HG02970 (cell line): ENCODE measurements at regions not wholly inside any gene's neighbourhood (a gene's known extent, or its start where the extent isn't known, plus 50 kb on each side); places are given as distances from the start of the nearest gene placed in this dataset.

Experiments used
- ATAC-seq: cut with Tn5 transposase; IDR thresholded peaks from one replicate; pipeline ENCODE4 v1.9.1; 2021; ENCODE audit warnings: mild to moderate bottlenecking, moderate library complexity, moderate number of reproducible peaks; ENCODE audit not compliant: unreplicated experiment, low FRiP score

DNA sequence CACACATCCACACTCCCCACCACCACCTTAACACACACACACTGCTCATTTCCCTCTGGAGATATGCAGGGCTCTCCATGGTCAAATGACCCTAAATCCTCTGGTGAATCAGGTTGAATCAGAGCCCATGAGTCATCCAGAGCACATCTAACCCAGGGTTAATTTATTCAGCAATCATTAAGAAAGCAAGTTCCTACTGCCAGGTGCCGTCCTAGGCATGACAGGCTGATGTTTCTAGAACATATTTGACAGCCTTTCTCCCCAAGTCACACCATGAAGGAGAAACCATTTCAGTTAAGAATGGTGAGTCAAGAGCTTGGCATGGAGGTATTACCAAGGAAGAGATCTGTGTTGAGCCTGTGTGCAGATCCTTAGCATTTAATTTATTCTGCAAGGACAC, 194.3 kb upstream of the CAMK1G start:
- ATAC-seq = no peak

DNA sequence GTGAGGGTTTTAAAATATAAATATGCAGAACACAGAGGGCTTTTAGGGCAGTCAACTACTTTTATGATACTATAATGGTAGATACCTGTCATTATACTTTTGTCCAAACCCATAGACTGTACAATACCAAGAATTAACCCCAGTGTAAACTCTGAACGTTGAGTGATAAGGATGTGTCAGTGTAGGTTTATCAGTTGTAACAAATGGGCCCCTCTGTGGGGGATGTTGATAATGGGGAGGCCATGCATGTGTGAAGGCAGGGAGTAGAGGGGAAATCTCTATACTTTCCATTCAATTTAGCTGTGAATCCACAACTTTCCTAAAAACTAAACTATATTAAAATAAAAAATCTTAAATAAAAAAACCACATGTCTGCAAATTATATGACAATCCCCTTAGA, 193.5 kb upstream of the CAMK1G start:
- no peak for ATAC-seq

DNA sequence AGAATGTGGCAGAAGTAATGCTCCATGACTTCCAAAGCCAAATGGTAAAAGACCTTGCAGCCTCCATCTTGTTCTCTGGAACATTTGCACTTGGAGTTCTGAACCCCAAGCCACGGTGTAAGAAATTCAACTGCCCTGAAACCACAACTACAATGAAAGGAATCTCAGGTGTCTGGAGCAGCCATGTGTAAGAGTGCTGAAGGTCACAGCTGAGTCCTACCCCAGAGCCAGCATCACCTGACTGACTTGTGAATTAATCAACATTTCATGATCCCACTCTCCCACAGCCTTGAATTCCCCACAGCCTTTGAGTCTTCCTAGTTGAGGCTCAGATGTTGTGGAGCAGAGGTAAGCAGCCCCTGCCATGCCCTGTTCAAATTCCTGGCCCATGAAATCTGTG, 192.8 kb upstream of the CAMK1G start:
- ATAC-seq = no peak

DNA sequence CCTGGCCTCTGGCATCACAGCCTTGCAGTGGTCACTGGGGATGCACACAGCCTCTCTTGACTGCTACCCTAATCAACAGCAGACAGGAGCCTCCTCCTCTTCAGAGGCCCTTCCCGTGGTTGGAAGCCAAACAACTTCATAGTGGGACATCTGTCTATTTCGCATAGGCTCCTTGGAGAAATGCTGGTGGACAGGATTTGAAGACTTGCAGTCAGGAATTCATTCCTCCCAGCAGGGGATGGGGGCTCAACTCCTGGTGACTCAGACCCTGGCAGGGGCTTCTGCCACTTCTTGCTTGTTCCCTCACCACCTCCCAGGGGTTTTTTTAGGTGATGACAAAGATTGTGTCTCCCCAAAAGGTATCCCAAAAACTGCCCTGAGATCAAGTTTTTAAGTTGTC, 191.7 kb upstream of the CAMK1G start:
- ATAC-seq = no peak

DNA sequence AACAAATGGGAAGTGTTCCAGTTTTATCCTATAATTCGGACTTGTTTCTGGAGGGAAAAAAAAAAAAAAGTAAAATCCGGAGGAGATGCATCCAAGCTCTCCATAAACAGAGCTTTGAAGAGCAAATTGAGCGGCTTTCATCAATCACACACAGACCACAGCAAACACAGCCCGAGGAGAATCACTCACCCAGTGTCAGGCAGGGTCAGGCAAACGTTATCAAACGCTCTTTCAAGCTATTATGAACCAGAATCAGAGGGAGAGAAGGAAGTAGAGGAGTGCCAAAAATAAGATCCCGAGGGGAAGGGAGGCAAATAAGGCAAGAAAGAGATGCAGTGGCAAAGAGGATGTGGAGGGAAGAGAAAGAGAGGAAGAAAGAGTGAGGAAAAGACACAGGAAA, 188.3 kb upstream of the CAMK1G start:
- no peak for ATAC-seq

DNA sequence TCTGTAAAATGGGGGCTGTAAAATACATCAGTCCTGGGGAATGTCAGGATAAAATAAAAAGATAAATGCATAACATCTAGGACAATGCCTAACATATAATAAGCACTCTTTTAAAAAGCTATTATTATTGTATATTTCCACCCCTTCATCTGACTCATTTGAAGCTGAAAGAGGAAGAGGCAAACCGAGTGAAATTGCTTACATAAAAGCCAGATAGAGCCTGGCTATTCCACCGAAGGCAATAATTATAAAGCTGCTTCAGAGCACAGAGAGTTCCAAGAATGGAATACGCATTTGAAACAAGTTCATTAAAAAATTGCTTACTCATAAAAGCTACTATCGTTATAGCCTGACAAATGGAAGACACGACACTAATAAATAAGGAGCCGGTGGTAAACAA, 186.1 kb upstream of the CAMK1G start:
- ATAC-seq = no peak

DNA sequence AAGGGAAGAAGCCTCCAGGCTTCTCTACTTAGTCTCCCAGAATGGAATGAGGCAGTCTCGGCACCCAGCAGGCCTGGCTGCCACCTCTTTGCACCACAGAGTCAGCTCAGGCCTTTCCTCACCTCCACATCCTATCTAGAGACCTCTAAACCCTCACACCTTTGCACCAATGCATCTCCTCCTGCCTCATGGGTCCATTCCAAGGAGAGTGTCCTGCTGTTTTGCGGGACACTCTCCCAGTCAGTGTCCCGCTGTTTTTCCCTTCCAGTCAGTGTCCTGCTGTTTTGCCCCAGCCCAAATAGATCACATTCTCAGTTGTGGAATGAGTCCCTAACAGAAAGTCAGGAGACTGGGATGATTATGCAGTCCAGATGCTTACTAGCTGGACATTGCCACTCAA, 185.6 kb upstream of the CAMK1G start:
- ATAC-seq = no peak

DNA sequence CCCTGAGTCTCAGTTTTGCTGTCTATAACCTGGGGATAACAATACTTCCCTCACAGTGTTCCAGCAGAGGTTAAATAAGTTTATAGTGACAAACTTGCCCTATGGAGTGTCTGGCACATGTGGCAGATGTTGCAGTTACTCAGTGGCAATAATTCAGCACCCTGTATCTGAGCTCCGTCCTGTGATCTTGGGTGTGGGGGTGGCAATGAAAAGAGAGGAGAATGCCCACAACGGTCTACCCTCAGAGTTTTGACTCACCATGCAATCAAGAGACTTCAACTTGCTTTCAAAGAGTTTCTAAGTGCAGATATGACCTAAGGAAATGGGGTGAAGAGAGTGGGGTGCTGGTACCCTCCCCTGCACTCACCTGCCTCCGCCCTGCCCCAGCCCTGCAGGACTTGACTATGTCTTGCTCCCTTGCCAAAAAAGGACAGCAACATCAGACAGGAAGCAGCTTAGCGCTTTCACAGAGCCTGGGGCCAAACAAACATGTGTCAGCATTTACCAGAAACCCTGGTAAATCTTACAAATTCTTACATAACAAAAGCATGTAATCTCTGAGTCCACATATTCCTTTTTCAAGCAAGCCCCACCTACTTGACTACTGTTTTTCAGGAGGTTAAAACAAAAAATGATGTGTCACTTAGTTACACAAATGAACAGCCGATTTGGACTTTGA, 185.1 kb upstream of the CAMK1G start:
- ATAC-seq = no peak

DNA sequence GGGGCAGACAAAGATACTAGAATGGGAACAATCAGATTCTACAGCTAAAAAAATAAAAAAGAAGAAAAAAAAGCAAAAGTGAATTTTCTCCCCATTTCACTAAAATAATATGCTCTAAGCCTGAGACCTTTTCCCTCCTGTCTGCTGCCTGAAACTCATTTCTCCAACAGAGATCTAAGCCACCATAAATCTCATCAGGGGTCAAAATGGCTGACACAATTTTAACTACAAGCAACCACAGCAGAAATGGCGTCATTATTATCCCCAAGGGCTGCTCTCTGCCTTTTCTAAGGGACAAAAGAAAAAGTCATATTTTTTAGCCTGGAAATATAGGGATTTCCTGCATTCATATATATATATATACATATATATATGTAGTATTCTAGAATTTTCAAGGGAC, 183.7 kb upstream of the CAMK1G start:
- no peak for ATAC-seq

DNA sequence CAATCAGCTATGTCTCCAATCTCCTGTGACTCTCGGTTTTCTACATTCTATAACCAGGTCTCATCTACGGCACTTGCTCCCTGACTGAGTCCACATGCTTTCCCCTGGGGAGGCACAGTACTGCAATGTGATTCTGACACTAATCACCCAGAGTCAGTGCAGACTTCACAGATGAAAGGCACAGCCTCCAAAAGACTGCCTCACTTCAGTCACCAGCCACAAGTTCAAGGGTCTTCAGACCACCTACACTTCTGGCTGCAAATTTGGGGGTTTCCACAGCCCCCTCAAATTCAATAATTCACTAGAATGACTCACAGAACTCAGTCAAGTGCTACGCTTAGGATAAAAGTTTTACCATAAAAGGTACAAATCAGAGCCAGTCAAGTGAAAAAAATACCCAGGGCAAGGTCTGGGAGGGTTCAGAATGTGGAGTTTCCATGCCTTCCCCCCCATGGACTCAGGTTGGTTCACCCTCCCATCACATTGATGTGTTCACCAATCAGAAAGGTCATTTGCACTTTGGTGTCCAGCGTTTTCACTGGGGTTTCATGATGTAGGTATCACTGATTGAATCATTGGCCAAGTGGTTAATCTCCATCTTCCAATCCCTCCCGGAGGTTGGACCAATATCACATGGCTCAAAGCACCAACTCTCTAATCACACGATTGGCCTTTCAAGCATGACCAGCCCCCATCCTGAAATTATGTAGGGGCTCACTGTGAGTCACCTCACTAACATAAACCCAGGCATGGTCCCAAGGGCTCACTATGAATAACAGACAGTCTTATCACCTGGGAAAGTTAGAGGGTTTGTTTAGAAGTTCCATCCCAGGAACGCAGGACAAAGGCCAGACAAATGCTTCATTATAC, 182.9 kb upstream of the CAMK1G start:
- ATAC-seq = no peak

DNA sequence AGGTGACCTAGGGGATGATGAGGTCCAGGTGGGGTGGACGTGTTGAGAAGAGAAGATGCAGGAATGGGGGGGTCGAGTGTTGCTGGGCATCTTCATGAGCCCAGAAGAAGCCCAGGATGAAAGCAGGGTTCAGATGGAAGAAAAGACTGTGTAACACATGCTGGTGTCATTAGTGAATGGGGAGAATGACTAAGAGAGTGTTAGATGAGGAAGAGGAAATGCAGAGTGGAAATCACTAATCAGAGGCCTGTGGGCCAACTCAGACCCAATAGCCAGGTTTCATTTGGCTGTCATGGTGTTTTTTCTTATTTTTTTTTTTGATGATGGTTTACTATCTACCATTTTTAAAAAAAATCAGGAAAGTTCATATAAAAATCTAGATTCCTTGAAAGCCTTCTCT, 180.8 kb upstream of the CAMK1G start:
- ATAC-seq = no peak

DNA sequence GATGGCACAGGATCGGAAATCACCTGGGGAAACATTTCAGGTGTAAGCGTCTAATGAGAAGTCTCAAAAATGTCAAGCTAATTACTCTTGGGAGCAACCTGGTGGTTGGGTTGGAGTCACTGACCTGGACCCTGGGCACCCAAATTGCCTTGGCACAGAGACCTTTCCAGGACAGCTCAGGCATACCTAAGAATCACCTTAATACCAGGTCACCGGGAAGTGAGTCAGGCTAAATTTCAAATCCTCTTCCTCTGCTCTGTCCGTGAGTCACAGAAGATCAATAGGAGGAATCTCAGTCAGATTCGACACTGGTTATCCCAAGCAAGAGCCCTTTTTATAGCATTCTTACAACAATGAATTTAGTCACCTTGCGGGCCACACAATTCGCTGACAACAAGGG, 179.6 kb upstream of the CAMK1G start:
- ATAC-seq = no peak

DNA sequence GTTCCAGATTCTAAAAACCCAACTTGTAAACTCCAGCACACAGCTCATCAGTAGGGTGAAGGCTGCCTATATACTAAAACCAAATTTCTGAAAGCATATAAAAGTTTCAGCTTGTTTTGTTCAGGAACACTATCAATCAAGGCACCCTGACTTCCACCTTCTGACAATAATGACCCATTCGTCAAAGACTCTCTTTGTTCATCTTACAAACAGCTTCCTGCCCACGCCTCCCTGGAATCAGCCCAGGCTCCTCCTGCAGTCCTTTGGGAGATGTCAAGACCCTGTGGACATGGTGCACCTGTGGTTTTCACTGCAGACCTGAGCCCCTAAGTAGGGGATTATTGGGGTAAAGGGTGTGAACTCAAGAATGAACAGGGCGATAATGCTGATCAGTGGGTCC, 178.9 kb upstream of the CAMK1G start:
- no peak for ATAC-seq

DNA sequence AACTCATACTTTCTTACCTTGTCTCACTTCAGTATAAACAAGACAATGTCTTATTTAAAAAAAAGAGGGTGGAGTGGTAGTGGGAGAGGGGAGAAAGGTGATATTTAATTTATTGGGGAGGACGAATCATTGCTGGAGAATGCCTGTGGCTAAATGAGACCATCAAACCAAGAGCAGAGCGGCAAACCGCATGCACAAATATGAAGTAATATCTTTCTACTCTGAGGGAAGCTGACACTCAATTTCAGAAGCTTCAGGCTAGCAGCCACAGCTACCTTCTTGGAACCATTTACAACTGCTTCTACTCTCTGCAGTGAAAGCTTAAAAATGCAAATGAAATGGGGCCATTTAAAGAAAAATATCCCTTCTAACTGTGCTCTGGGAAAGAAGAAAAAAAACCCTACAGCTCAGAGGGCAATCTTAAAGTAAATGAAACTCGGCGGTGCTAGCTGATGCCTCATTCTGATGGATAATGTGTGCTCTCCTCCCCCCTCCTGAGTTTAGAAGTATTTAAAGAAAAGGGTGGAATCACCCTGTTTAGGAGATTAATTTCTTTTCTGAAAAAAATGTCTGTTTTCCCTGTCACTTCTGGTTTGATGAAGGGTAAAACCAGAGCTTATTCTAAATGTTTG, 178.2 kb upstream of the CAMK1G start:
- no peak for ATAC-seq

DNA sequence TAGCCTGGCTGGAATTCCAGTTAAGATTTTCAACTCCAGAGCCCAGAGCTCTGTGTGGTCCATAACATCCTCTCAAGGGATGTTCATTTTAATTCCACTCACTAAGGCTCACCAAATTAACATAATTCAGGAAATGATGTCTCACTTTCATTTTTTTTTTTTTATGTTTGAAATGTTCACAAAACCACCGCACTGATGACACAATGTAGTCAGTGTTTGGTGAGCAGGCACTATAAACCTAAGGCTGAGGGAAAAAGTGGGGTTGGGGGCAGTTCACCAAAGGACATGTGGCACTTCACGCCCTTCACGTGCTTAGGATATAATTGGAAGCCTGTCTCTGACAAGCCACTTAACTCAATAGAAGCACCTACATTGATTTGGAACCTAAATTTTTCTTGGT, 177.3 kb upstream of the CAMK1G start:
- no peak for ATAC-seq

DNA sequence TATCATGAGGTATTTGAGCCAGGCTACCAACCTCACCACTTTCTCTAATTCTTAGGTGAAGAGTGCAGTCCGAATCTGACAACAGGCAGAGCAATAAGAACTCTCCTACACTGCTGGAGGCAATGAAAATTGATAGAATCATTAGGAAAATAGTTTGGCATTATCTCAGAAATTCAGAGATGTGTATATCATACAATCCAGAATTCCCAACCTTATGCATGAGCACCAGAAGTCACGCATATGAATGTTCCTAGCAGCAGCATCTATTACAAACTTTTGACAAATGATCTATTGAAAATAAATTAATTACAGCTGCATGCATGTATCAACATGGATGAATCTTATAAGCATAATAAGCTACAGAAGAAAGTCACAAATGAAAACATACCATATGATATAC, 176.9 kb upstream of the CAMK1G start:
- no peak for ATAC-seq

DNA sequence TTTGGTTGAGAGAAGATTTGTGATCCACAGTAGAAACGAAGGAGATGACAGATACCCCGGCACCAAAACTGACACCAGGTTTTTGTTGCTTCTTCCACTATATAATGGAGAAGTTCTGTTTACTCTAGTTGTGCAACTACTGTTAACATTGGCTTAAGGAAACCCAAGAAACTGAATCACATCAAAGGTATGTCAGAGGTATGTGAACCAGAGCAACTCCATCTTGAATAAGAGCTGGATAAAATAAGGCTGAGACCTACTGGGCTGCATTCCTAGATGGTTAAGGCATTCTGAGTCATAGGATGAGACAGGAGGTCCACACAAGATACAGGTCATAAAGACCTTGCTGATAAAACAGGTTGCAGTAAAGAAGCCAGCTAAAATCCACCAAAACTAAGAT, 173.7 kb upstream of the CAMK1G start:
- ATAC-seq = no peak

DNA sequence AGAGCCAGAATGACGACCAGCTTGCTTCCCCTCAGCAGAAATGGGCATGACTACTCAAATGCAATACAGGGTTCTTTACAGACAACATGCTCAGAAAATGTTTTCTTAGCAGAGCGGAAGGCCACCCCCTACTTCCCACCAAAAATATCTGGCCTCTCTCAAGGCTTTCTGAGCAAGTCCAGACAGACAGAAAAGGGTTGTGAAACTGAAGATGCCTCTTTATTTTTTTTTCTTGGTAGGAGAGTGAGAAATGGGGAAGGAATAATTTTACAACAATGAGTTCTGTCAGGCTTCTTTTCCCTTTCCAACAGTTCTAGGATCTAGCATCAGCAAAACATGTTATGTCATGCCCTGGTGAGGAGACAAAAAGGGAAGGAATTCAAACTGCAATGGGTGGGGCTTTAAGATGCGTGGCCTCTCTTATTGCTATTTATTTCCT, 172.0 kb upstream of the CAMK1G start:
- ATAC-seq = no peak

DNA sequence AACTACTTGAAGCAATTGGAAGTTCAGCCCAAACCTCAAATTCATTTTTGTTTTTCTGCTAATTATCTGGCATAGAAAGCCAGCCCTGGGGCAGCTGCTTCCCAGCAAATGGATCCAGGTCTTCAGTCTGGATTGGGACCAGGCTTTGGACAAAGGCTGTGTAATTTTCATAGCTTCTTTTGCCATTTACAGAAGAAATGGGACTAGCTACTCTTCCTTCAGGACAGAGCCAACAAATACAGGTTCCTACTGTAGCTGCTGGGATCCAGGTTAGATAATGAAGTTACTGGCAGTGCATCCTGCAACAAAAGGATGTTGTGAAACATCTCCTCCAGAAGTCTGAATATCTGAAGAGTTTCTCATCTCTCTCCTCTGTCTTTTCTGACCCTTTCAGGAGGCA, 171.5 kb upstream of the CAMK1G start:
- no peak for ATAC-seq

DNA sequence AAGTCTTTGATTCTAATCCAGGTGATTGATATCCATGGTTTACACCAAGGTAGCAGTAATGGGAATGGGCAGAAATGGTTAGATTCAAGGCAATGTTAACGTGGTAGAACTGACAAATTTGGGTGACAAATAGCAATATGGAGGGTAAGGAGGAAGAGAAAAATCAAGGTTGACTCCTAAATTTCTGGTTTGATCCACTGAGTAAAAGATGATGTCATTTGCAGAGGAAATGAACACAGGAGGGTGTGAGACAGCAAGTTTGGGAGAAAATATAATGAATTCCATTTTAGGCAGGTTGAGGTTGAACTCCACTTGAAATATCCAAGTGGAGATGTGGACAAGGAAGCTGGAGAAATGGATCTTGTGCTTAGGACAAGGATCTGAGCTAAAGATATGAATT, 170.9 kb upstream of the CAMK1G start:
- no peak for ATAC-seq

DNA sequence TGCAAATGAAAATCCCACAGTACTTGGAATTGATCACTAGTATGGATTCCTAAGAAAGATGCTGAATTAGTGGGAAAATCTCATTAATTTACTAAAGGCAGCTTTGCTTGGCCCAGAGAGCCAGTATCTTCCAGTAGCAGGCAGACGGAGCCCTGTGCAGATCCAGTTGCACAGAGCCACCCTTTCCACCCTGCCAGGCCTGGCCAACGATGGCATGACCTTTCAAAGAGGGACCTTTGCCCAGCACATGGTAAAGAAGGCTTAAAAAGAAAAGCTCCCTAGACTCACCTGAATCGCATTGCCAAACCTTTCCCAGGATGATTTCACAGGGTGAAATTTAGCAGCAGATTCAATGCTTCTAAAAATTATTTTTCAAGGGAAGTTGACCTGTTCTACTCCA, 170.5 kb upstream of the CAMK1G start:
- no peak for ATAC-seq
